ENCODE measurements at regions not wholly inside any gene's neighbourhood (a gene's known extent, or its start where the extent isn't known, plus 50 kb on each side); places are given as distances from the start of the nearest gene placed in this dataset.

GRCh38 chr2:14428056-14428455, 204.5 kb upstream of the LRATD1 start:
- Histone ChIP-seq H3K4ac (ENCODE audit: low read length) (no peak overlapping the region), H3K36me3 (replicated peaks in 1 of 2; ENCODE audit: control insufficient read depth in 2 of 2, insufficient read depth in 2 of 2, low read length in 2 of 2) (no peaks in the 10 kb centered on the region), H3K4me1 (ENCODE audit: control insufficient read depth in 2 of 2, insufficient read depth in 1 of 2, low read depth in 1 of 2, low read length in 2 of 2) (no peaks in the 10 kb centered on the region), H2AFZ (ENCODE audit: low read length) (no peak overlapping the region), H4K8ac (ENCODE audit: low read depth, low read length) (no peak overlapping the region), H2AK5ac (ENCODE audit: low read depth, low read length) (no peak overlapping the region), H2BK15ac (ENCODE audit: low read length) (no peak overlapping the region), H3K23ac (ENCODE audit: low read depth, low read length, poor library complexity) (no peak overlapping the region), H3K27me3 (ENCODE audit: control insufficient read depth in 3 of 3, insufficient read depth in 3 of 3, low read depth in 1 of 3, low read length in 3 of 3) (no peaks in the 10 kb centered on the region), H3K27ac (replicated peaks; ENCODE audit: low read length) (no peak overlapping the region), H2BK12ac (ENCODE audit: low read length) (no peak overlapping the region), H3K9ac (ENCODE audit: low read depth, low read length, poor library complexity) (no peak overlapping the region), H4K91ac (ENCODE audit: low read depth, low read length, poor library complexity) (no peak overlapping the region), H3K18ac (ENCODE audit: low read length) (no peak overlapping the region), H3K14ac (ENCODE audit: low read length) (no peak overlapping the region), H3K4me3 (ENCODE audit: low read length in 2 of 2) (no peak overlapping the region), H2BK5ac (ENCODE audit: low read length) (no peak overlapping the region), H3K4me2 (ENCODE audit: insufficient read depth, low read length, poor library complexity, severe bottlenecking) (no peak overlapping the region), H2BK120ac (ENCODE audit: low read depth, low read length) (no peak overlapping the region), H3K9me3 (replicated peaks in 1 of 2; ENCODE audit: control insufficient read depth in 2 of 2, insufficient read depth in 1 of 2, low read depth in 1 of 2, low read length in 2 of 2) (no peaks in the 10 kb centered on the region), H3K79me1 (ENCODE audit: low read depth, low read length) (no peaks in the 10 kb centered on the region)
- WGBS, 2 donors (ENCODE audit: extremely low coverage in 2 of 2, insufficient read length in 2 of 2, insufficient replicate concordance in 1 of 2) = no CpG with 5 or more reads among the region's 2 CpGs
- no peak for DNase-seq (ENCODE audit: low spot score)

- no peak overlapping the region for H2AFZ ChIP-seq (ENCODE audit: low read length)
- no peak overlapping the region for H3K9ac ChIP-seq (ENCODE audit: low read depth, low read length, poor library complexity)
- no peaks in the 10 kb centered on the region for H3K79me1 ChIP-seq (ENCODE audit: low read depth, low read length)
- no peak overlapping the region for H3K27ac ChIP-seq (replicated peaks; ENCODE audit: low read length)
- no peak overlapping the region for H3K4me2 ChIP-seq (ENCODE audit: insufficient read depth, low read length, poor library complexity, severe bottlenecking)
- no peak overlapping the region for H3K23ac ChIP-seq (ENCODE audit: low read depth, low read length, poor library complexity)
- H4K8ac ChIP-seq (ENCODE audit: low read depth, low read length) = no peak overlapping the region
- H3K14ac ChIP-seq (ENCODE audit: low read length) = no peak overlapping the region
- H3K36me3 ChIP-seq (replicated peaks in 1 of 2; ENCODE audit: control insufficient read depth in 2 of 2, insufficient read depth in 2 of 2, low read length in 2 of 2) = no peaks in the 10 kb centered on the region
- H3K18ac ChIP-seq (ENCODE audit: low read length) = no peak overlapping the region
- no peaks in the 10 kb centered on the region for H3K4me1 ChIP-seq (ENCODE audit: control insufficient read depth in 2 of 2, insufficient read depth in 1 of 2, low read depth in 1 of 2, low read length in 2 of 2)
- H3K4ac ChIP-seq (ENCODE audit: low read length) = no peak overlapping the region
- no peaks in the 10 kb centered on the region for H3K27me3 ChIP-seq (ENCODE audit: control insufficient read depth in 3 of 3, insufficient read depth in 3 of 3, low read depth in 1 of 3, low read length in 3 of 3)
- DNase-seq (ENCODE audit: low spot score) = no peak
- no peak overlapping the region for H4K91ac ChIP-seq (ENCODE audit: low read depth, low read length, poor library complexity)
- no peak overlapping the region for H2AK5ac ChIP-seq (ENCODE audit: low read depth, low read length)
- no peak overlapping the region for H2BK15ac ChIP-seq (ENCODE audit: low read length)
- WGBS, 2 donors (ENCODE audit: extremely low coverage in 2 of 2, insufficient read length in 2 of 2, insufficient replicate concordance in 1 of 2) = no CpG with 5 or more reads among the region's 5 CpGs
- no peak overlapping the region for H2BK120ac ChIP-seq (ENCODE audit: low read depth, low read length)
- H3K9me3 ChIP-seq (replicated peaks in 1 of 2; ENCODE audit: control insufficient read depth in 2 of 2, insufficient read depth in 1 of 2, low read depth in 1 of 2, low read length in 2 of 2) = no peaks in the 10 kb centered on the region
- H3K4me3 ChIP-seq (ENCODE audit: low read length in 2 of 2) = no peak overlapping the region
- H2BK5ac ChIP-seq (ENCODE audit: low read length) = no peak overlapping the region
- H2BK12ac ChIP-seq (ENCODE audit: low read length) = no peak overlapping the region
Observed at GRCh38 chr2:14433946-14434495, 198.5 kb upstream of the LRATD1 start.

- Histone ChIP-seq H3K9ac (ENCODE audit: low read depth, low read length, poor library complexity) (no peak overlapping the region), H2AFZ (ENCODE audit: low read length) (no peak overlapping the region), H3K4me3 (ENCODE audit: low read length in 2 of 2) (no peak overlapping the region), H2BK5ac (ENCODE audit: low read length) (no peak overlapping the region), H3K4ac (ENCODE audit: low read length) (no peak overlapping the region), H3K79me1 (ENCODE audit: low read depth, low read length) (no peaks in the 10 kb centered on the region), H3K23ac (ENCODE audit: low read depth, low read length, poor library complexity) (no peak overlapping the region), H3K27me3 (ENCODE audit: control insufficient read depth in 3 of 3, insufficient read depth in 3 of 3, low read depth in 1 of 3, low read length in 3 of 3) (no peaks in the 10 kb centered on the region), H4K8ac (ENCODE audit: low read depth, low read length) (no peak overlapping the region), H2BK15ac (ENCODE audit: low read length) (no peak overlapping the region), H3K9me3 (replicated peaks in 1 of 2; ENCODE audit: control insufficient read depth in 2 of 2, insufficient read depth in 1 of 2, low read depth in 1 of 2, low read length in 2 of 2) (peaks cover 0 to 10% of the 10 kb centered on the region in 2 donors), H3K27ac (replicated peaks; ENCODE audit: low read length) (no peak overlapping the region), H3K4me2 (ENCODE audit: insufficient read depth, low read length, poor library complexity, severe bottlenecking) (no peak overlapping the region), H3K18ac (ENCODE audit: low read length) (no peak overlapping the region), H2BK12ac (ENCODE audit: low read length) (no peak overlapping the region), H4K91ac (ENCODE audit: low read depth, low read length, poor library complexity) (no peak overlapping the region), H2BK120ac (ENCODE audit: low read depth, low read length) (no peak overlapping the region), H2AK5ac (ENCODE audit: low read depth, low read length) (no peak overlapping the region), H3K14ac (ENCODE audit: low read length) (no peak overlapping the region), H3K36me3 (replicated peaks in 1 of 2; ENCODE audit: control insufficient read depth in 2 of 2, insufficient read depth in 2 of 2, low read length in 2 of 2) (no peaks in the 10 kb centered on the region), H3K4me1 (ENCODE audit: control insufficient read depth in 2 of 2, insufficient read depth in 1 of 2, low read depth in 1 of 2, low read length in 2 of 2) (no peaks in the 10 kb centered on the region)
- DNase-seq (ENCODE audit: low spot score) = no peak
Observed at GRCh38 chr2:14445670-14446069, 186.8 kb upstream of the LRATD1 start.

GRCh38 chr2:14448340-14448739, 184.2 kb upstream of the LRATD1 start:
- no peaks in the 10 kb centered on the region for H3K4me1 ChIP-seq (ENCODE audit: control insufficient read depth in 2 of 2, insufficient read depth in 1 of 2, low read depth in 1 of 2, low read length in 2 of 2)
- peaks cover 0 to 10% of the 10 kb centered on the region in 2 donors for H3K9me3 ChIP-seq (replicated peaks in 1 of 2; ENCODE audit: control insufficient read depth in 2 of 2, insufficient read depth in 1 of 2, low read depth in 1 of 2, low read length in 2 of 2)
- H4K91ac ChIP-seq (ENCODE audit: low read depth, low read length, poor library complexity) = no peak overlapping the region
- no peak overlapping the region for H3K4ac ChIP-seq (ENCODE audit: low read length)
- no peak overlapping the region for H3K18ac ChIP-seq (ENCODE audit: low read length)
- no peak overlapping the region for H2BK5ac ChIP-seq (ENCODE audit: low read length)
- no peak overlapping the region for H2BK15ac ChIP-seq (ENCODE audit: low read length)
- no peak overlapping the region for H3K27ac ChIP-seq (replicated peaks; ENCODE audit: low read length)
- H2BK120ac ChIP-seq (ENCODE audit: low read depth, low read length) = no peak overlapping the region
- H2AFZ ChIP-seq (ENCODE audit: low read length) = no peak overlapping the region
- H3K4me2 ChIP-seq (ENCODE audit: insufficient read depth, low read length, poor library complexity, severe bottlenecking) = no peak overlapping the region
- H2AK5ac ChIP-seq (ENCODE audit: low read depth, low read length) = no peak overlapping the region
- H3K4me3 ChIP-seq (ENCODE audit: low read length in 2 of 2) = no peak overlapping the region
- H3K79me1 ChIP-seq (ENCODE audit: low read depth, low read length) = no peaks in the 10 kb centered on the region
- H2BK12ac ChIP-seq (ENCODE audit: low read length) = no peak overlapping the region
- H4K8ac ChIP-seq (ENCODE audit: low read depth, low read length) = no peak overlapping the region
- no CpG with 5 or more reads among the region's 1 CpG for WGBS, 2 donors (ENCODE audit: extremely low coverage in 2 of 2, insufficient read length in 2 of 2, insufficient replicate concordance in 1 of 2)
- no peak overlapping the region for H3K23ac ChIP-seq (ENCODE audit: low read depth, low read length, poor library complexity)
- H3K9ac ChIP-seq (ENCODE audit: low read depth, low read length, poor library complexity) = no peak overlapping the region
- H3K27me3 ChIP-seq (ENCODE audit: control insufficient read depth in 3 of 3, insufficient read depth in 3 of 3, low read depth in 1 of 3, low read length in 3 of 3) = no peaks in the 10 kb centered on the region
- H3K14ac ChIP-seq (ENCODE audit: low read length) = no peak overlapping the region
- no peaks in the 10 kb centered on the region for H3K36me3 ChIP-seq (replicated peaks in 1 of 2; ENCODE audit: control insufficient read depth in 2 of 2, insufficient read depth in 2 of 2, low read length in 2 of 2)
- DNase-seq (ENCODE audit: low spot score) = no peak

Data from neuronal stem cell (in vitro differentiated cells).